GM12878 (cell line): ENCODE measurements at regions not wholly inside any gene's neighbourhood (a gene's known extent, or its start where the extent isn't known, plus 50 kb on each side); places are given as distances from the start of the nearest gene placed in this dataset.

Experiments used
- ATAC-seq: fragments of 200-7000 bp; cut with Tn5 transposase; 3 replicates; pipeline ENCODE4 v1.9.1; 2020; ENCODE audit warnings: mild to moderate bottlenecking, moderate library complexity
- BruUV-seq: library from RNA; stranded (reverse); fragments of 400-500 nt; replicated peaks from 2 replicates; lab custom pipeline; 2021; lab: Mats Ljungman, UMichigan
- CTCF ChIA-PET: fragments of 300-600 bp; sonication (Branson Sonifier 250); formaldehyde crosslinking; extraction: SDS; loops from one replicate; lab custom pipeline; 2021; ENCODE audit warnings: inconsistent platforms; lab: Yijun Ruan, JAX
- POLR2A ChIA-PET: fragments of 350-600 bp; formaldehyde crosslinking; extraction: SDS; loops from one replicate; lab custom pipeline; 2021; ENCODE audit warnings: inconsistent platforms; lab: Charles Lee
- RAD21 ChIA-PET: fragments of 300-600 bp; sonication (Branson Sonifier 250); formaldehyde crosslinking; loops from one replicate; lab custom pipeline; 2023; ENCODE audit warnings: antibody characterized with exemption; ENCODE audit not compliant: unreplicated experiment; lab: Charles Lee
- SMC1A ChIA-PET: fragments of 300-600 bp; sonication (Branson Sonifier 250); formaldehyde crosslinking; loops from one replicate; lab custom pipeline; 2023; ENCODE audit not compliant: unreplicated experiment, uncharacterized antibody; lab: Charles Lee
- DNase-seq: peaks from one replicate; pipeline ENCODE4 v3.0.0-alpha.2; 2011; ENCODE audit warnings: low read depth, low spot score
- FAIRE-seq: peaks from 3 replicates; lab custom pipeline; 2011; peaks lifted over from hg19 to GRCh38; lab: Jason Lieb, UNC
- H2AFZ ChIP-seq: 2 replicates; pipeline ENCODE4 v1.6.0; 2011; ENCODE audit warnings: low read depth, low read length, control low read depth; ENCODE audit not compliant: control insufficient read depth
- H3K27ac ChIP-seq: 2 replicates; pipeline ENCODE4 v1.5.1; 2011; ENCODE audit warnings: control low read depth; ENCODE audit not compliant: control insufficient read depth, insufficient read depth
- H3K27me3 ChIP-seq, 2 experiments: replicated peaks in 1 of 2; 2 replicates each; pipeline versions ENCODE4 v1.6.0 to v1.6.1; 2011; ENCODE audit warnings: low read length in 1 of 2; ENCODE audit not compliant: control insufficient read depth in 2 of 2, insufficient read depth in 2 of 2
- H3K36me3 ChIP-seq, 2 experiments: 2 replicates each; pipeline ENCODE4 v1.5.1; 2011; ENCODE audit warnings: low read length in 1 of 2; ENCODE audit not compliant: control insufficient read depth in 2 of 2, insufficient read depth in 2 of 2
- H3K4me1 ChIP-seq: 2 replicates; pipeline ENCODE4 v1.6.1; 2011; ENCODE audit warnings: mild to moderate bottlenecking, low read length, moderate library complexity, mixed read lengths; ENCODE audit not compliant: control insufficient read depth, insufficient read depth
- H3K4me2 ChIP-seq: 2 replicates; pipeline ENCODE4 v1.6.0; 2011; ENCODE audit warnings: control low read depth; ENCODE audit not compliant: control insufficient read depth, insufficient read depth
- H3K4me3 ChIP-seq: fragments of 200-600 bp; sonication (generic); 2 replicates; pipeline ENCODE4 v1.5.1; 2016
- H3K79me2 ChIP-seq: 2 replicates; pipeline ENCODE4 v1.6.0; 2011; ENCODE audit warnings: low read length; ENCODE audit not compliant: control insufficient read depth, insufficient read depth
- H3K9ac ChIP-seq: 2 replicates; pipeline ENCODE4 v1.8.0; 2011; ENCODE audit warnings: low read length, control low read depth, mixed read lengths; ENCODE audit not compliant: control insufficient read depth, insufficient read depth
- H3K9me3 ChIP-seq: replicated peaks from 3 replicates; pipeline ENCODE4 v1.5.1; 2011; ENCODE audit warnings: mild to moderate bottlenecking, low read length; ENCODE audit not compliant: control insufficient read depth, insufficient read depth
- H4K20me1 ChIP-seq: 2 replicates; pipeline ENCODE4 v1.6.0; 2011; ENCODE audit not compliant: control insufficient read depth, insufficient read depth
- CBFB ChIP-seq: IDR thresholded peaks from 2 replicates; pipeline ENCODE4 v1.6.1; 2016; ENCODE audit warnings: antibody characterized with exemption, low read depth
- JUNB ChIP-seq: IDR thresholded peaks from 2 replicates; pipeline ENCODE4 v1.6.1; 2016; ENCODE audit warnings: antibody characterized with exemption, mild to moderate bottlenecking
- KDM1A ChIP-seq: fragments of 200-600 bp; sonication (generic); IDR thresholded peaks from 2 replicates; pipeline ENCODE4 v1.6.1; 2016; ENCODE audit warnings: borderline replicate concordance
- PML ChIP-seq: IDR thresholded peaks from 2 replicates; pipeline ENCODE4 v1.6.1; 2012; ENCODE audit warnings: low read length, inconsistent platforms
- SREBF1 ChIP-seq: IDR thresholded peaks from 2 replicates; pipeline ENCODE4 v1.6.1; 2012; ENCODE audit warnings: mild to moderate bottlenecking, low read length
- TCF12 ChIP-seq: IDR thresholded peaks from 2 replicates; pipeline ENCODE4 v1.6.1; 2011; ENCODE audit warnings: low read depth, mild to moderate bottlenecking, low read length
- TCF7 ChIP-seq: IDR thresholded peaks from 2 replicates; pipeline ENCODE4 v1.6.1; 2014; ENCODE audit warnings: antibody characterized with exemption, borderline replicate concordance
- WGBS: methylation state at CpG from one replicate; pipeline ENCODE4 v1.1.6; 2016; ENCODE audit warnings: low lambda C conversion rate; ENCODE audit not compliant: insufficient replicate concordance, insufficient coverage; ENCODE audit errors: missing lambda C conversion rate; 5-methylcytosine and 5-hydroxymethylcytosine counted together
- in situ Hi-C: fragments of 300-500 bp; cut with MboI; formaldehyde crosslinking; loops from 9 replicates; pipeline ENCODE4 v1.14.3; 2018; ENCODE audit warnings: mixed read lengths
- intact Hi-C: fragments of 100-400 bp; cut with micrococcal nuclease; formaldehyde crosslinking; loops from one replicate; pipeline ENCODE4 v1.14.2; 2022; ENCODE audit not compliant: unreplicated experiment
- TF ChIP-seq, protein P1 (sequence below): IDR thresholded peaks from 2 replicates; pipeline ENCODE4 v1.6.1; 2011; ENCODE audit warnings: borderline replicate concordance, low read depth, mild to moderate bottlenecking, moderate library complexity, low read length; ENCODE audit not compliant: insufficient read depth, poor library complexity, severe bottlenecking
- TF ChIP-seq, protein P2 (sequence below): IDR thresholded peaks from 2 replicates; pipeline ENCODE4 v1.6.1; 2012; ENCODE audit warnings: low read length, inconsistent platforms
- TF ChIP-seq, protein P3 (sequence below): IDR thresholded peaks from 2 replicates; pipeline ENCODE4 v1.6.1; 2012; ENCODE audit warnings: low read depth, low read length, improper control_type of control experiment
- TF ChIP-seq, protein P4 (sequence below): fragments of 450-650 bp; formaldehyde crosslinking; IDR thresholded peaks from 2 replicates; pipeline ENCODE4 v1.5.0; 2022; ENCODE audit warnings: mild to moderate bottlenecking, missing genetic modification characterization
- TF ChIP-seq, protein P5 (sequence below): IDR thresholded peaks from 2 replicates; pipeline ENCODE4 v1.6.1; 2011; ENCODE audit warnings: low read depth, low read length, improper control_type of control experiment, borderline replicate concordance

DNA sequence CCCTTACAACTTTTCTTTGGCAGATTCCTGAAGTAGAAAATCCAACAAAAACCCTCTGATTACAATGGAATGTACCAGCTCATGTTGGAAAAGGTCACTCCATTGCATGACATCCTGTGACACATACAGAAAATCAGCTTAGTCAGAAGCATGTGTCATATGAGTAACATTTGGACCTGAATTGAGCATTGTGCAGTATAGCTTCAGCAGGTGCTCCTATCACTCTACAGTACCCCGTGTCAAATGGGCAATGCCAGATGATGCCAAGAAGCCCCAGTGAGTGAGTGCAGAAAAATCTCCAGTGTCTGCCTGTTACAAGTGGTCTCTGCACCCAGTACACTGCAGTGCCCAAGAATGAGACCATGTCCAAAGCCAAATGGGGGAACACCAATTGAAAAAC lies 129.7 kb upstream of the RUNX1 start:
- CTCF ChIA-PET: no interaction called here
- in situ Hi-C loops: no loop called here
- Histone ChIP-seq H3K4me1 (no peaks in the 10 kb centered on the region), H3K27ac (no peak overlapping the region), H3K9ac (no peak overlapping the region), H3K9me3 (no peaks in the 10 kb centered on the region), H2AFZ (no peak overlapping the region), H4K20me1 (no peaks in the 10 kb centered on the region)
- BruUV-seq: no TSS peak
- RAD21 ChIA-PET: no interaction called here
- TF ChIP-seq TCF7: no peak
- peak; percentile 14; the same call in 1 of the 2 replicates for TF ChIP-seq JUNB
- TF ChIP-seq, protein P1, sequence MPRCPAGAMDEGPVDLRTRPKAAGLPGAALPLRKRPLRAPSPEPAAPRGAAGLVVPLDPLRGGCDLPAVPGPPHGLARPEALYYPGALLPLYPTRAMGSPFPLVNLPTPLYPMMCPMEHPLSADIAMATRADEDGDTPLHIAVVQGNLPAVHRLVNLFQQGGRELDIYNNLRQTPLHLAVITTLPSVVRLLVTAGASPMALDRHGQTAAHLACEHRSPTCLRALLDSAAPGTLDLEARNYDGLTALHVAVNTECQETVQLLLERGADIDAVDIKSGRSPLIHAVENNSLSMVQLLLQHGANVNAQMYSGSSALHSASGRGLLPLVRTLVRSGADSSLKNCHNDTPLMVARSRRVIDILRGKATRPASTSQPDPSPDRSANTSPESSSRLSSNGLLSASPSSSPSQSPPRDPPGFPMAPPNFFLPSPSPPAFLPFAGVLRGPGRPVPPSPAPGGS: peak; percentile 29
- TF ChIP-seq, all 136 proteins: peak for 2
- FAIRE-seq (no peak), ATAC-seq (no peak), DNase-seq (no peak)
- intact Hi-C loops: no loop called here
- ChIA-PET POLR2A (no interaction called here), SMC1A (no interaction called here)
- Histone ChIP-seq H3K36me3 (no peaks in the 10 kb centered on the region), H3K79me2 (no peaks in the 10 kb centered on the region), H3K27me3 (no peaks in the 10 kb centered on the region), H3K4me2 (no peak overlapping the region), H3K4me3 (no peak overlapping the region)
- WGBS: 0% methylated on average over 1 of the region's 1 CpG

DNA sequence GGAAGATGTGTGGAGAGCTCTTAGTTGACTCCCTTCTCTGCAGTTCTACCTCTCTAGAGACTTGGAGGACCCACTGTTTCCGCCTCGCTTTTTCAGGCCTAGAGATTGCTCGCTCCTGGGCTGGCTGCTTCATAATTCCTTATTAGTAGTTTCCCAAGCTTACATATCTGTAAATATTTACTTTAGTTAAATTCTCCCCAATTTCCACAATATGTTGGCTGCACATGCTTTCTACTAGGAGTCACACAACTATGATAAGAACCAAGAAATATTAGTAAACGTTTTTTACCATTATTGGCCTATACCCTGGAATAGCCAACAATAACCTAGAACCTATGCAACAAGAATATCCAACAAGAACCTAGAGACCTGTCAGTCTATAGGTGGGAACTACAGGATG lies 129.0 kb upstream of the RUNX1 start:
- ChIA-PET CTCF (no interaction called here), RAD21 (no interaction called here), SMC1A (no interaction called here), POLR2A (no interaction called here)
- Histone ChIP-seq H3K79me2 (no peaks in the 10 kb centered on the region), H3K9me3 (no peaks in the 10 kb centered on the region), H3K4me3 (no peak overlapping the region), H3K9ac (no peak overlapping the region), H3K4me1 (no peaks in the 10 kb centered on the region), H3K27ac (no peak overlapping the region), H4K20me1 (no peaks in the 10 kb centered on the region), H3K27me3 (no peaks in the 10 kb centered on the region), H3K36me3 (no peaks in the 10 kb centered on the region), H3K4me2 (no peak overlapping the region), H2AFZ (no peak overlapping the region)
- FAIRE-seq: no peak
- DNase-seq: no peak
- no TSS peak for BruUV-seq
- intact Hi-C loops: no loop called here
- 61% methylated on average over 2 of the region's 4 CpGs for WGBS
- in situ Hi-C loops: no loop called here
- no peak for ATAC-seq
- TF ChIP-seq, protein P2, sequence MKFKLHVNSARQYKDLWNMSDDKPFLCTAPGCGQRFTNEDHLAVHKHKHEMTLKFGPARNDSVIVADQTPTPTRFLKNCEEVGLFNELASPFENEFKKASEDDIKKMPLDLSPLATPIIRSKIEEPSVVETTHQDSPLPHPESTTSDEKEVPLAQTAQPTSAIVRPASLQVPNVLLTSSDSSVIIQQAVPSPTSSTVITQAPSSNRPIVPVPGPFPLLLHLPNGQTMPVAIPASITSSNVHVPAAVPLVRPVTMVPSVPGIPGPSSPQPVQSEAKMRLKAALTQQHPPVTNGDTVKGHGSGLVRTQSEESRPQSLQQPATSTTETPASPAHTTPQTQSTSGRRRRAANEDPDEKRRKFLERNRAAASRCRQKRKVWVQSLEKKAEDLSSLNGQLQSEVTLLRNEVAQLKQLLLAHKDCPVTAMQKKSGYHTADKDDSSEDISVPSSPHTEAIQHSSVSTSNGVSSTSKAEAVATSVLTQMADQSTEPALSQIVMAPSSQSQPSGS: no peak
- no peak for TF ChIP-seq PML
- TF ChIP-seq, protein P3, sequence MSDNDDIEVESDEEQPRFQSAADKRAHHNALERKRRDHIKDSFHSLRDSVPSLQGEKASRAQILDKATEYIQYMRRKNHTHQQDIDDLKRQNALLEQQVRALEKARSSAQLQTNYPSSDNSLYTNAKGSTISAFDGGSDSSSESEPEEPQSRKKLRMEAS: no peak
- TF ChIP-seq, protein P4, sequence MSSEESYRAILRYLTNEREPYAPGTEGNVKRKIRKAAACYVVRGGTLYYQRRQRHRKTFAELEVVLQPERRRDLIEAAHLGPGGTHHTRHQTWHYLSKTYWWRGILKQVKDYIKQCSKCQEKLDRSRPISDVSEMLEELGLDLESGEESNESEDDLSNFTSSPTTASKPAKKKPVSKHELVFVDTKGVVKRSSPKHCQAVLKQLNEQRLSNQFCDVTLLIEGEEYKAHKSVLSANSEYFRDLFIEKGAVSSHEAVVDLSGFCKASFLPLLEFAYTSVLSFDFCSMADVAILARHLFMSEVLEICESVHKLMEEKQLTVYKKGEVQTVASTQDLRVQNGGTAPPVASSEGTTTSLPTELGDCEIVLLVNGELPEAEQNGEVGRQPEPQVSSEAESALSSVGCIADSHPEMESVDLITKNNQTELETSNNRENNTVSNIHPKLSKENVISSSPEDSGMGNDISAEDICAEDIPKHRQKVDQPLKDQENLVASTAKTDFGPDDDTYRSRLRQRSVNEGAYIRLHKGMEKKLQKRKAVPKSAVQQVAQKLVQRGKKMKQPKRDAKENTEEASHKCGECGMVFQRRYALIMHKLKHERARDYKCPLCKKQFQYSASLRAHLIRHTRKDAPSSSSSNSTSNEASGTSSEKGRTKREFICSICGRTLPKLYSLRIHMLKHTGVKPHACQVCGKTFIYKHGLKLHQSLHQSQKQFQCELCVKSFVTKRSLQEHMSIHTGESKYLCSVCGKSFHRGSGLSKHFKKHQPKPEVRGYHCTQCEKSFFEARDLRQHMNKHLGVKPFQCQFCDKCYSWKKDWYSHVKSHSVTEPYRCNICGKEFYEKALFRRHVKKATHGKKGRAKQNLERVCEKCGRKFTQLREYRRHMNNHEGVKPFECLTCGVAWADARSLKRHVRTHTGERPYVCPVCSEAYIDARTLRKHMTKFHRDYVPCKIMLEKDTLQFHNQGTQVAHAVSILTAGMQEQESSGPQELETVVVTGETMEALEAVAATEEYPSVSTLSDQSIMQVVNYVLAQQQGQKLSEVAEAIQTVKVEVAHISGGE (CRISPR knock-in tag): no peak
- TF ChIP-seq CBFB: no peak
- no peak for TF ChIP-seq SREBF1
- TF ChIP-seq, protein P5, sequence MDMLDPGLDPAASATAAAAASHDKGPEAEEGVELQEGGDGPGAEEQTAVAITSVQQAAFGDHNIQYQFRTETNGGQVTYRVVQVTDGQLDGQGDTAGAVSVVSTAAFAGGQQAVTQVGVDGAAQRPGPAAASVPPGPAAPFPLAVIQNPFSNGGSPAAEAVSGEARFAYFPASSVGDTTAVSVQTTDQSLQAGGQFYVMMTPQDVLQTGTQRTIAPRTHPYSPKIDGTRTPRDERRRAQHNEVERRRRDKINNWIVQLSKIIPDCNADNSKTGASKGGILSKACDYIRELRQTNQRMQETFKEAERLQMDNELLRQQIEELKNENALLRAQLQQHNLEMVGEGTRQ: no peak
- TF ChIP-seq KDM1A: no peak
- no peak for TF ChIP-seq TCF12
